ENCODE measurements at regions not wholly inside any gene's neighbourhood (a gene's known extent, or its start where the extent isn't known, plus 50 kb on each side); places are given as distances from the start of the nearest gene placed in this dataset.

DNA sequence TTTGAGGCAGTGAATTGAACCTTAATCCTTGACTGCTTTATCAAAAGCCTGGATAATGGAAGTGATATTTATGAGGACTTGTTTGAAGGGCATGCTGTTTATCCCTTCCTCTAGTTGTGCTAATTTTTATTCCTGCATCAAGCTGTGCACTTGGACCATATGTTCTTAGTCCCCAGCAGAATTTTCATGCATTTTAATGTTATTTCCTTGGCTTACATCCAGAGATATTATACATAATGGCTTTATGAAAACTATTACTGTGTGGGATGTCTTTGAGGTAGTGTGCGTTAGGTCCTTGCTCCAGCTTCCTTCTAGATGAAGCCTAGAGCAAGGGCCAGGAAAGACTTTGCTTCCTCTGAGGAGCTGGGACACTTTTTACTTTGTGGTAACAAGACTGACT lies 378.4 kb downstream of the LPIN1 start:
- TF ChIP-seq, protein P1, sequence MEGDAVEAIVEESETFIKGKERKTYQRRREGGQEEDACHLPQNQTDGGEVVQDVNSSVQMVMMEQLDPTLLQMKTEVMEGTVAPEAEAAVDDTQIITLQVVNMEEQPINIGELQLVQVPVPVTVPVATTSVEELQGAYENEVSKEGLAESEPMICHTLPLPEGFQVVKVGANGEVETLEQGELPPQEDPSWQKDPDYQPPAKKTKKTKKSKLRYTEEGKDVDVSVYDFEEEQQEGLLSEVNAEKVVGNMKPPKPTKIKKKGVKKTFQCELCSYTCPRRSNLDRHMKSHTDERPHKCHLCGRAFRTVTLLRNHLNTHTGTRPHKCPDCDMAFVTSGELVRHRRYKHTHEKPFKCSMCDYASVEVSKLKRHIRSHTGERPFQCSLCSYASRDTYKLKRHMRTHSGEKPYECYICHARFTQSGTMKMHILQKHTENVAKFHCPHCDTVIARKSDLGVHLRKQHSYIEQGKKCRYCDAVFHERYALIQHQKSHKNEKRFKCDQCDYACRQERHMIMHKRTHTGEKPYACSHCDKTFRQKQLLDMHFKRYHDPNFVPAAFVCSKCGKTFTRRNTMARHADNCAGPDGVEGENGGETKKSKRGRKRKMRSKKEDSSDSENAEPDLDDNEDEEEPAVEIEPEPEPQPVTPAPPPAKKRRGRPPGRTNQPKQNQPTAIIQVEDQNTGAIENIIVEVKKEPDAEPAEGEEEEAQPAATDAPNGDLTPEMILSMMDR (IDR thresholded peaks at IDR 0.05), result no peak
- no peak for TF ChIP-seq POLR2A (IDR thresholded peaks at IDR 0.05)

Measured in right lobe of liver (tissue), 4 donors.